ENCODE measurements at regions not wholly inside any gene's neighbourhood (a gene's known extent, or its start where the extent isn't known, plus 50 kb on each side); places are given as distances from the start of the nearest gene placed in this dataset.

DNA sequence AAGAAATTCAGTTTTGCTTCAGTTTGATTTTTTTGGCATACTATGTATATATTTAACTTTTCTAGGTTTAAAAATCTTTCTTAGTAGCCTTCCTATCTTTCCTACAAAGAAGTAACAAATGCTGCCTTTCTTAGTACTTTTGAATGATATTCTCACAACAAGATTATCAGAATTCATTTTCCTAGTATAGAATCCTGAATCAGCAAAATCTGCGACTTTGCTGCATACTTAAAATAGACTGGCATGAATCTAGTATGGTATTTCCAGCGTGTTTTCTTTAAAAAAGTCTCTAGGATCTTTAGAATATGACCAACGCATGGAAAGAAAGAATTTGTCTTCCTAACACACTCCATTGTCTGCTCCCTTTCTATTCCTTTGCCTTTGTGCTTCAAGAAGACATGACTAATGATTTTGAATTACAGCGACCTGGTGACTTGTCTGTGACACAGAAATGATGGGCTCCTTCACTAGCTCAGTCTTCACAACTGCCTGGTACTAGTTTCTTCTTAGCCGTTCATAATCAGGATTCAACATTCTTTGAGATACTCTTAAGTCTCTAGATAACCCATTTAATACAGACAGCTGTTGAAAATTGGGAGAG lies 349.8 kb downstream of the PPARGC1A start:
- TF ChIP-seq EZH2 (IDR thresholded peaks at IDR 0.05; ENCODE audit: borderline replicate concordance, insufficient read depth, low read depth, low read length, poor library complexity, severe bottlenecking), result no peak
- TF ChIP-seq, protein P1, sequence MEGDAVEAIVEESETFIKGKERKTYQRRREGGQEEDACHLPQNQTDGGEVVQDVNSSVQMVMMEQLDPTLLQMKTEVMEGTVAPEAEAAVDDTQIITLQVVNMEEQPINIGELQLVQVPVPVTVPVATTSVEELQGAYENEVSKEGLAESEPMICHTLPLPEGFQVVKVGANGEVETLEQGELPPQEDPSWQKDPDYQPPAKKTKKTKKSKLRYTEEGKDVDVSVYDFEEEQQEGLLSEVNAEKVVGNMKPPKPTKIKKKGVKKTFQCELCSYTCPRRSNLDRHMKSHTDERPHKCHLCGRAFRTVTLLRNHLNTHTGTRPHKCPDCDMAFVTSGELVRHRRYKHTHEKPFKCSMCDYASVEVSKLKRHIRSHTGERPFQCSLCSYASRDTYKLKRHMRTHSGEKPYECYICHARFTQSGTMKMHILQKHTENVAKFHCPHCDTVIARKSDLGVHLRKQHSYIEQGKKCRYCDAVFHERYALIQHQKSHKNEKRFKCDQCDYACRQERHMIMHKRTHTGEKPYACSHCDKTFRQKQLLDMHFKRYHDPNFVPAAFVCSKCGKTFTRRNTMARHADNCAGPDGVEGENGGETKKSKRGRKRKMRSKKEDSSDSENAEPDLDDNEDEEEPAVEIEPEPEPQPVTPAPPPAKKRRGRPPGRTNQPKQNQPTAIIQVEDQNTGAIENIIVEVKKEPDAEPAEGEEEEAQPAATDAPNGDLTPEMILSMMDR (IDR thresholded peaks at IDR 0.05), result no peak
